H1 (cell line): ENCODE measurements at regions not wholly inside any gene's neighbourhood (a gene's known extent, or its start where the extent isn't known, plus 50 kb on each side); places are given as distances from the start of the nearest gene placed in this dataset.

ENCODE experiments used
- CTCF ChIA-PET: fragments of 300-600 bp; sonication (Branson Sonifier 250); formaldehyde crosslinking; loops from one replicate; lab custom pipeline; 2021; ENCODE audit not compliant: partially characterized antibody; lab: Charles Lee
- POLR2A ChIA-PET: fragments of 300-600 bp; sonication (Branson Sonifier 250); formaldehyde crosslinking; loops from one replicate; lab custom pipeline; 2021; ENCODE audit warnings: inconsistent platforms; ENCODE audit not compliant: partially characterized antibody; lab: Charles Lee
- DNase-seq, 2 experiments: peaks; one replicate each; pipeline versions ENCODE4 v3.0.0 to v3.0.0-alpha.2; 2010 to 2022; ENCODE audit warnings: low spot score in 2 of 2, low read depth in 1 of 2, mixed read lengths in 1 of 2
- FAIRE-seq: peaks from 2 replicates; lab custom pipeline; 2011; peaks lifted over from hg19 to GRCh38; lab: Jason Lieb, UNC
- H2AFZ ChIP-seq: 2 replicates; pipeline ENCODE4 v1.8.1; 2012; ENCODE audit warnings: low read length, inconsistent platforms
- H2AK5ac ChIP-seq: 2 replicates; pipeline ENCODE4 v1.6.1; 2013; ENCODE audit warnings: low read depth, low read length
- H2BK120ac ChIP-seq: replicated peaks from 2 replicates; pipeline ENCODE3; 2013; ENCODE audit warnings: low read depth, low read length, inconsistent platforms
- H2BK12ac ChIP-seq: 2 replicates; pipeline ENCODE4 v1.6.1; 2013; ENCODE audit warnings: low read depth, low read length
- H2BK15ac ChIP-seq: 2 replicates; pipeline ENCODE4 v1.6.1; 2013; ENCODE audit warnings: low read length
- H2BK20ac ChIP-seq: 2 replicates; pipeline ENCODE4 v1.6.1; 2013; ENCODE audit warnings: low read length
- H2BK5ac ChIP-seq: 2 replicates; pipeline ENCODE4 v1.6.1; 2013; ENCODE audit warnings: low read depth, low read length
- H3K14ac ChIP-seq: 2 replicates; pipeline ENCODE4 v1.6.1; 2013; ENCODE audit warnings: inconsistent platforms; ENCODE audit not compliant: insufficient read length
- H3K18ac ChIP-seq: 2 replicates; pipeline ENCODE4 v1.6.1; 2013; ENCODE audit warnings: low read length; ENCODE audit errors: extremely low read depth
- H3K23ac ChIP-seq: 2 replicates; pipeline ENCODE4 v1.6.1; 2013; ENCODE audit warnings: inconsistent platforms; ENCODE audit not compliant: insufficient read length
- H3K23me2 ChIP-seq: 2 replicates; pipeline ENCODE4 v1.6.1; 2013; ENCODE audit warnings: low read depth, low read length
- H3K27ac ChIP-seq: 2 replicates; pipeline ENCODE4 v1.6.1; 2011; ENCODE audit warnings: low read depth, low read length, inconsistent platforms
- H3K27me3 ChIP-seq, 4 experiments: replicated peaks in 1 of 4; 1 replicate in 1 of 4; 2 replicates in 3 of 4; pipeline versions ENCODE4 v1.6.1 to v1.8.1; 2011 to 2013; ENCODE audit warnings: low read length in 3 of 4, mild to moderate bottlenecking in 3 of 4, inconsistent platforms in 2 of 4, mixed read lengths in 2 of 4, moderate library complexity in 1 of 4; ENCODE audit not compliant: control insufficient read depth in 3 of 4, insufficient read depth in 3 of 4; ENCODE audit errors: extremely low read depth in 1 of 4
- H3K36me3 ChIP-seq, 4 experiments: 2 replicates each; pipeline versions ENCODE4 v1.6.1 to v1.8.1; 2011 to 2013; ENCODE audit warnings: mild to moderate bottlenecking in 4 of 4, low read length in 3 of 4, moderate library complexity in 2 of 4, control low read depth in 1 of 4, inconsistent platforms in 1 of 4; ENCODE audit not compliant: insufficient read depth in 4 of 4, control insufficient read depth in 2 of 4
- H3K4ac ChIP-seq: replicated peaks from 2 replicates; pipeline ENCODE3; 2013; ENCODE audit warnings: low read length, low read depth, mixed read lengths, inconsistent platforms; ENCODE audit not compliant: insufficient read length
- H3K4me1 ChIP-seq, 4 experiments: replicated peaks in 1 of 4; 1 replicate in 1 of 4; 2 replicates in 3 of 4; pipeline versions ENCODE4 v1.6.1 to v1.8.1; 2011 to 2013; ENCODE audit warnings: low read length in 3 of 4, inconsistent platforms in 2 of 4, mixed read lengths in 1 of 4; ENCODE audit not compliant: insufficient read depth in 4 of 4, control insufficient read depth in 3 of 4
- H3K4me2 ChIP-seq, 2 experiments: 2 replicates each; pipeline versions ENCODE4 v1.6.1 to v1.8.1; 2011 to 2013; ENCODE audit warnings: low read depth in 2 of 2, low read length in 2 of 2, control low read depth in 1 of 2, inconsistent platforms in 1 of 2, mild to moderate bottlenecking in 1 of 2; ENCODE audit not compliant: insufficient read depth in 1 of 2
- H3K4me3 ChIP-seq, 4 experiments: fragments of 200-600, 300-600 bp in 1 of 4; sonication (generic), shearing (Covaris generic), sonication (Bioruptor Twin) in 1 of 4; 2 replicates each; pipeline versions ENCODE4 v1.5.1 to v1.8.1; 2011 to 2016; ENCODE audit warnings: low read length in 4 of 4, low read depth in 3 of 4, control low read depth in 2 of 4, inconsistent platforms in 2 of 4, mild to moderate bottlenecking in 2 of 4, mixed read lengths in 1 of 4, moderate library complexity in 1 of 4; ENCODE audit not compliant: insufficient read depth in 2 of 4; ENCODE audit errors: extremely low read depth in 1 of 4
- H3K56ac ChIP-seq: replicated peaks from 2 replicates; pipeline ENCODE3; 2013; ENCODE audit warnings: low read depth, mild to moderate bottlenecking, mixed read lengths, low read length, inconsistent platforms; ENCODE audit not compliant: insufficient read length
- H3K79me1 ChIP-seq: 2 replicates; pipeline ENCODE4 v1.6.1; 2013; ENCODE audit warnings: low read depth, low read length, control low read depth
- H3K79me2 ChIP-seq, 2 experiments: 2 replicates each; pipeline versions ENCODE4 v1.6.1 to v1.8.1; 2012 to 2013; ENCODE audit warnings: low read length in 2 of 2, mild to moderate bottlenecking in 2 of 2, inconsistent platforms in 1 of 2; ENCODE audit not compliant: insufficient read depth in 2 of 2, control insufficient read depth in 1 of 2
- H3K9ac ChIP-seq, 4 experiments: replicated peaks in 1 of 4; 1 replicate in 1 of 4; 2 replicates in 3 of 4; pipeline versions ENCODE4 v1.6.1 to v1.8.1; 2011 to 2013; ENCODE audit warnings: low read depth in 3 of 4, low read length in 3 of 4, control low read depth in 2 of 4, mild to moderate bottlenecking in 2 of 4, moderate library complexity in 2 of 4, inconsistent platforms in 1 of 4; ENCODE audit errors: extremely low read depth in 1 of 4
- H3K9me3 ChIP-seq, 2 experiments: 2 replicates each; pipeline versions ENCODE4 v1.6.1 to v1.8.1; 2012 to 2013; ENCODE audit warnings: mild to moderate bottlenecking in 2 of 2, moderate library complexity in 2 of 2, control low read depth in 1 of 2, inconsistent platforms in 1 of 2, low read depth in 1 of 2, low read length in 1 of 2, mixed read lengths in 1 of 2; ENCODE audit not compliant: insufficient read depth in 2 of 2
- H4K20me1 ChIP-seq, 2 experiments: replicated peaks in 1 of 2; 2 replicates each; pipeline versions ENCODE3 to v1.8.1; 2011 to 2013; ENCODE audit warnings: inconsistent platforms in 2 of 2, low read length in 2 of 2, mild to moderate bottlenecking in 1 of 2; ENCODE audit not compliant: insufficient read depth in 2 of 2, control insufficient read depth in 1 of 2
- H4K5ac ChIP-seq: 2 replicates; pipeline ENCODE4 v1.6.1; 2013; ENCODE audit warnings: low read length, low read depth, mixed read lengths, inconsistent platforms; ENCODE audit not compliant: insufficient read length
- H4K8ac ChIP-seq: 2 replicates; pipeline ENCODE4 v1.8.0; 2013; ENCODE audit warnings: mild to moderate bottlenecking, moderate library complexity, low read length, inconsistent platforms; ENCODE audit not compliant: insufficient read depth; ENCODE audit errors: extremely low read depth
- H4K91ac ChIP-seq: replicated peaks from 2 replicates; pipeline ENCODE3; 2013; ENCODE audit warnings: low read length, mixed read lengths, inconsistent platforms; ENCODE audit not compliant: insufficient read length
- MAFK ChIP-seq: IDR thresholded peaks from 2 replicates; pipeline ENCODE4 v1.6.1; 2012; ENCODE audit warnings: low read depth, mild to moderate bottlenecking, improper control_type of control experiment, low read length
- SAP30 ChIP-seq: fragments of 300-600 bp; sonication (generic); IDR thresholded peaks from 2 replicates; pipeline ENCODE4 v1.7.1; 2012; ENCODE audit warnings: low read length, moderate library complexity, mild to moderate bottlenecking, inconsistent platforms; ENCODE audit not compliant: insufficient read depth, insufficient replicate concordance
- WGBS, 2 experiments: shearing (Covaris generic) in 1 of 2; methylation state at CpG; one replicate each; pipeline versions ENCODE4 v1.1.6 to v1.1.7; 2013 to 2015; ENCODE audit warnings: low lambda C conversion rate in 2 of 2, mixed read lengths in 2 of 2, inconsistent platforms in 1 of 2, low coverage in 1 of 2, missing lambda C conversion rate in 1 of 2; ENCODE audit not compliant: insufficient replicate concordance in 2 of 2, insufficient coverage in 1 of 2, insufficient read length in 1 of 2; ENCODE audit errors: extremely low coverage in 1 of 2, missing lambda C conversion rate in 1 of 2; 5-methylcytosine and 5-hydroxymethylcytosine counted together

DNA sequence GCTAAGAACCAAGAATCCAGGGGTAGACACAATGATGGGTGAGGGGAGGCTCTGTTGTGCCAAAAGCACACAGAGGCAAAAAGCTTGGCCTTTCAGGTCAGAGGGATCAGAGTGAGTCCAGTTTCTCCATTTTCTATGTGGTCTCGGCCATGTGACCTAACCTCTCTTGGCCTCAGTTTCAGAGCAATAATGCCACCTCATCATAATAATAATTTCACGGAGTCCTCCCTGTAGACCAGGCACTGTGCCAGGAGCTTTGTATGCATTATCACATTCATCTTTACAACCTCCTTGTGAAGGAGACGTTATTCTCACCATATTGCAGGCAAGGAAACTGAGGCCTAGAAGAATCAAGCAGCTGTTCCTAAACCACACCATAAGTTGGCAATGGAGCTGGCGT is 120.2 kb downstream of the WT1 start:
- H3K4me3 ChIP-seq = no peak overlapping the region
- H2BK12ac ChIP-seq = no peak overlapping the region
- TF ChIP-seq SAP30 = no peak
- TF ChIP-seq MAFK = no peak
- H3K9me3 ChIP-seq = no peaks in the 10 kb centered on the region
- H4K5ac ChIP-seq = no peak overlapping the region
- no peak overlapping the region for H3K56ac ChIP-seq
- no peak overlapping the region for H4K8ac ChIP-seq
- H3K9ac ChIP-seq = no peak overlapping the region
- H3K23me2 ChIP-seq = no peaks in the 10 kb centered on the region
- ChIA-PET POLR2A (no interaction called here), CTCF (interaction anchor here (0.7 to 2.8 kb wide), 9 partner anchors 8 to 121 kb away, joined by 3 to 19 read pairs (median 4); no protein-coding TSS in a partner anchor)
- H2AFZ ChIP-seq = no peak overlapping the region
- no peak overlapping the region for H2BK120ac ChIP-seq
- H3K27ac ChIP-seq = no peak overlapping the region
- no peak overlapping the region for H2BK15ac ChIP-seq
- no peak overlapping the region for H3K4ac ChIP-seq
- no peak overlapping the region for H3K14ac ChIP-seq
- no peak overlapping the region for H2BK20ac ChIP-seq
- WGBS, 2 experiments = 90% methylated on average over 4 of the region's 4 CpGs; no CpG with 5 or more reads in 1 of the 2 experiments
- no peaks in the 10 kb centered on the region for H4K20me1 ChIP-seq
- H3K79me2 ChIP-seq = no peaks in the 10 kb centered on the region
- H3K18ac ChIP-seq = no peak overlapping the region
- no peaks in the 10 kb centered on the region for H3K36me3 ChIP-seq
- FAIRE-seq (no peak), DNase-seq (no peak)
- H3K27me3 ChIP-seq = no peaks in the 10 kb centered on the region
- H3K23ac ChIP-seq = no peak overlapping the region
- H4K91ac ChIP-seq = no peak overlapping the region
- no peak overlapping the region for H3K4me2 ChIP-seq
- H2AK5ac ChIP-seq = no peak overlapping the region
- no peak overlapping the region for H2BK5ac ChIP-seq
- H3K4me1 ChIP-seq = peaks cover 2 to 7% (median 5%) of the 10 kb centered on the region in 4 experiments; a peak in 6 of 7 replicates
- H3K79me1 ChIP-seq = no peaks in the 10 kb centered on the region
